Amniotic epithelial cell (primary cell): ENCODE measurements at regions not wholly inside any gene's neighbourhood (a gene's known extent, or its start where the extent isn't known, plus 50 kb on each side); places are given as distances from the start of the nearest gene placed in this dataset.
"Not testable (repeated sequence)": the region's sequence is repeated elsewhere in the genome, so short reads cannot be mapped to it uniquely, and the experiment has no call there.

Experiments
- DNase-seq: peaks from one replicate; pipeline ENCODE4 v3.0.0-alpha.2; 2010; ENCODE audit warnings: low read depth

DNA sequence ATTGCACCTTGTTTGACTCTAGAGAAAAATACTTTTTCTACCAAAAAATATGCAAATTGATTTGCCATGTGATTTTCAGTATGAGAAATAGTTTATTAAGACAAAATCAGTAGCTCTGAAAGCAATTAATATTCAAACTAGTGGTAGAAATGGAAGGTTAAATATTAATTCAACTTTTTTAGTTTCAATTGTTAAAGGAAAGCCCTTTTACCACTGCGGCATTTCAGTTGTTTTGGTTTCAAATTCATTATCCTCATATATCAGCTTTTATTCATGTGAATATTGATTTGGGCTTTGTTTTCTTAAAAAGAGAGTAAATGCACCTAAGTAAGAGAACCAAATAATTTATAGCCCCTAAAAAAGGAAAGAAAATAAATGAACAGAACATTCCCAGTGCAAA lies 660.6 kb upstream of the CHD1 start:
- no peak for DNase-seq

DNA sequence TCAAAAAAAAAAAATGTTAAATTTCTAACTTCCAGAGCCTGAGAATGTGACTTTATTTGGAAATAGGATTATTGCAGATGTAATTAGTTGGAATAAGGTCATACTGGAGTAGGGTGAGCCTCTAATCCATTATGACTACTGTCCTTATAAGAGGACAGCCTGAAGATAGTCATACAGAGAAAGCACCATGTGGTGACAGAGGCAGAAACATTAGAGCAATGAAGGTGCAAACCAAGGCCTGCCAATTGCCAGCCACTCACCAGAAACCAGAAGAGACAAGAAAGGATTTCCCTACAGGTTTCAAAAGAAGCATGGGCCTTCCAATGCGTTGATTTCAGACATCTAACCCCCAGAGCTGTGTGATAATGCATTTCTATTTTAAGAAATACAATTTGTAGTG lies 659.2 kb upstream of the CHD1 start:
- DNase-seq, result no peak

DNA sequence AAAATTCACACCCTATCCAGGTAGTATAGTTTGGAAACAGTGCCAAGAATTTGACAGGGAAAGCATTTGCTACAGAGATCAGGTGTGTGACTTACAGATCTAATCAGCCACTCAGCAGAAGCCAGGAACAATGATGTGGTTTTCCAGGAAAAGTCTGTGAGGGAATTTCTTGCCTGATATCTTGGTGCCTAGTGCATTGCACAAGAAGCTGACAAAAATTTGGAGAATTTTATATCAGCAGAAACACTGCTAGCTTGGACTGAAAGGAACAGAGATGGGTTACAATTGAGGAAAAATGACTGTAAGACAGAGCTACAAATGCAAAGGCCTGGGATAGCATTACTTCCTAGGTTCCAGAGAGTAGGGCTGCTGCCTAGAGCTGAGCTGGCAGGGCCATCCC lies 658.1 kb upstream of the CHD1 start:
- peak; percentile 32 for DNase-seq

DNA sequence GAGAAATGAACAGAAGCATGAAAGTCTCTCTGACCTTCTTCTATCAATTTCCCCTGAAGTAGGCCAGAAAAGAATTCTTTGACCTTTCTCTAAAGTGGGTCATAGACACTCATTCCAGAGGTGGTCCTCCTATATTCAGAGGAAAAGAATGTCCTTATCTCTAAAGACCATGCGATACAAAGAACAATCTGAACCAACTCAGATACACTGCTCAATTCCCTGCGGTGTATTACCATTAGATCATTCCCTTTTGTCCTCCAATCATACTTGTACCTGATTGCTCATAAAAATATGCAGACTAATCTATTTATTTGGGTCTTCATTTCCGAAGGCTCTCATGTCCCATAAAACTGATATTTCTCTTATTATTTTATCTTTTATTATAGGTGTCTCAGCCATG lies 652.4 kb upstream of the CHD1 start:
- DNase-seq, result not testable (repeated sequence)

DNA sequence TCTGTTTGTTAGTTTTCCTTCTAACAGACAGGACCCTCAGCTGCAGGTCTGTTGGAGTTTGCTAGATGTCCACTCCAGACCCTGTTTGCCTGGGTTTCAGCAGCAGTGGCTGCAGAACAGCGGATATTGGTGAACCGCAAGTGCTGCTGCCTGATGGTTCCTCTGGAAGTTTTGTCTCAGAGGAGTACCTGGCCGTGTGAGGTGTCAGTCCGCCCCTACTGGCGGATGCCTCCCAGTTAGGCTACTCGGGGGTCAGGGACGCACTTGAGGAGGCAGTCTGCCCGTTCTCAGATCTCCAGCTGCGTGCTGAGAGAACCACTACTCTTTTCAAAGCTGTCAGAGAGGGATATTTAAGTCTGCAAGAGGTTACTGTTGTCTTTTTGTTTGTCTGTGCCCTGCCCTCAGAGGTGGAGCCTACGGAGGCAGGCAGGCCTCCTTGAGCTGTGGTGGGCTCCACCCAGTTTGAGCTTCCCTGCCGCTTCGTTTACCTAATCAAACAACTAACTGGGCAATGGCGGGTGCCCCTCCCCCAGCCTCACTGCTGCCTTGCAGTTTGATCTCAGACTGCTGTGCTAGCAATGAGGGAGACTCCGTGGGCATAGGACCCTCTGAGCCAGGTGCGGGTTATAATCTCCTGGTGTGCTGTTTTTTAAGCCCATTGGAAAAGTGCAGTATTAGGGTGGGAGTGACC lies 634.3 kb upstream of the CHD1 start:
- not testable (repeated sequence) for DNase-seq

DNA sequence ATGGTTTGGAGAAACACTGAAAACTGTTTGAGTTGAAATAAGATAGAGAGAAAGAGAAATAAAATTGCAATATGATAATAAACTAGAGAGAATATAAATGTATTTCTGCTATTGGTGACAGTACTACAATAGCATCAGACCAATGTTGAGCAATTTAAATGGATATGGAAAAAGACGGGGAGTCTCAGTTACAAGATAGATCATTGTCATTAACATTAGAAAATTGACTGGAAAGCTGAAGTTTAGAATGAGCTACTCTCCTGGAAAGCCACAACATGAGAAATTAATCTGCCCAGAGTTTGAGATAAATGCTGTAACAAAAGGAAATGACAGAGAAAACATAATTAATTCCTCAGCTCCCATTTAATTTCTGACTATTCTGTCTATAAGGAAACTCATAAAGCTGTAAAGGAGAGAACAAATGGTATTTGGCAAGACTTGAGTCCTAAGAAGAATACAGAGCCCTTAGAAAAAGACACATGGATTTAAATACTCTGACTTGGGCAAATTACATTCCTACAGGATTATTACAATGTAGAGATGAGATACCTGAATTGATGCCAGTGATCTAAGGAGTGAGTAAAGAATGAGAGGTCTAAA lies 624.5 kb upstream of the CHD1 start:
- DNase-seq, result no peak

DNA sequence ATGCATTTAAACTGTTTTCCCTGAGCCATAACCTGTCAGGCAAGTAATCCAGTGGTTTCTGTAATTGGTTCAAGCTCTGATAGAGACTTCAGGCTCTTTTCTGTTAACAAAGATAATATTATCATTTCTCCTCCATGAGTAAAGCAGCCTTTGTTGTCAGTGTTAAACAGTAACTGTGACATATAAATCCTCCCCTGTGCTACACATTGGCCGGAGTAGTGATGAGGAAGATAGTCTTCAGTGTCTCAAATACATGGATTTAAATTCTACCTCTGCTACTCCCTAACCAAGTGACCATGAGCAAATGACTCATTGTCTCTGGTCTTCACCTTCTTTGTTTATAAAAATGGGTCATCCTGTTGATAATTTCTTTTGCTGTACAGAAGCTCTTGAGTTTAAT lies 615.5 kb upstream of the CHD1 start:
- DNase-seq, result peak; percentile 8

DNA sequence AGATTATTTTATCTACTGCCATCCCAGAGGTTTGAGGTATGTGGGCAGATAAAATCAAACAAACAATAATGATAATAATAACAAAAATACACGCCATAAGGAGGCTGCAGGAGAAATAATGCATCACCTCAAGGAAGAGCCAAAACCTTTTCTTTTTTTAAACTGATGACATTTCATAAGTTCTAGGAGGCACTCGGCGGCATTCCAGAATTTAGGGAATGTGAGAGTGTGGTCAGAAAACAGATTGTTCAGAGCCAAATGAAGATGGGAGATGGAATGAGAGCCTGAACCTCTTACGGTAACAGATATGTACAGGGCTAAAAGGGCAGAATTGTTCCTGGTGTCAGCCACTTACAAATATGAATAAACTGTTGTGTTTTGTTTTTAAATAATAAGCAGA lies 615.0 kb upstream of the CHD1 start:
- peak; percentile 64 for DNase-seq

DNA sequence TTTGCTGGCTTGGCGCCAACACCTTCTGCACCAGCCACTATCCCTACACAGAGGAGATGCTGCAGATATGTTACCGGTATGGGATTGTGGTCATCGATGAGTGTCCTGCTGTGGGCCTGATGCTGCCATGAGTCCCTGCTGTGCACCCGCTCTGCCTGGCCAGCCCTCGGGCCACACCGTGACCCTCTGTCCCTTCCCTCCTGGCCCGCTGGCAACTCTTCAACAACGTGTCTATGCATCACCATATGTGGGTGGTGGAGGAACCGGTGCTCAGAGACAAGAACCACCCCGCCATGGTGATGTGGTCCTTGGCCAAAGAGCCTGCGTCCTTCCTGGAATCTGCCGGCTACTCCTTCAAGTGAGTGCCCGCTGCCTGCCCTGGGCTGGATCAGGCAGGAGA lies 605.4 kb upstream of the CHD1 start:
- not testable (repeated sequence) for DNase-seq

DNA sequence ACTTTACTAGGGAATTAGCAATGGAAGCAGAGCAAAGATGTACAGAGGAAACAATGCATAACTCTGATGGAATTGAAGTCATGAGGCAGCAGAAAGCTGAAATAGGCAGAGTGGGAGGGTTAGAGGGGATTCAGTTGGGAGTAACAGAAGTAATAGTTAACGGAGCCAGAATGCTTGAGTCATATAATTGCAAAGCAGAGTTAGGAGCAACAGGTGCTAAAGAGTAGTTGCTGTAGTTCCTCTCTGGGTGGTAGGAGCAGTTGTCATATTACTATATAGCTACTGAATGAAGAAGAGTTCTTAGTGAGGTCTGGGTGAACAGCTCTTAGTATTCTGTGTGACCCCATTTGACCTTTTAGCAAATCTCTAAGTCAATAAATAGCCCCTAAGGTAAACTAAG lies 592.9 kb upstream of the CHD1 start:
- DNase-seq, result not testable (repeated sequence)

DNA sequence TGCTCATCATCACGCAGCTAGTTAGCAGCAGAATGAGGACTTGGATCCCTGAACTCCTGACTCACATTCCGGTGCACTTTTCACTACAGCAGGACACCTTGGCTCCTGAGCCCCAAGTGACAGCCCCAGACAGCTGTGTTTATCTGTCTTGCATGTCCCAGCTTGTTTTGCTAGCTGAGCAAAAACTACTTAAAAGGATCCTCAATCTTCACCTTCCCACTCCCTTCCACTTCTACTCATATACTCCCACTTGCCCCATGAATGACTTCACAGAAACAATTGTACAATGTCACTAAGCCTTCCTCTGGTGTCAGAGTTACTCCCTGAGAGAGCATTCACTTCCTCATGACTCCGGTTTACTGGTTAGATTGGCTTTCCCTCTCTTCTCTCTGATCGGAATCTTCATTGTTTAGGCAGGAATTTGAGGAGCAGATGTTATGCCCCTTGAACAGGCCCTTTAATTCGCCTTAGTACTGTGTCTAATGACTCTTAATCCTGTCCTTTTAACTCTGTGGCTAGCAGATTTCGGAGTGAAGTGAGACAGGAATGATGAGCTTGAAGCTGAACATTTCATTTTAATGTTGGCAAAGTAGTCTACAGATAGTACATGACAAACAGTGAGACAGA lies 587.2 kb upstream of the CHD1 start:
- not testable (repeated sequence) for DNase-seq

DNA sequence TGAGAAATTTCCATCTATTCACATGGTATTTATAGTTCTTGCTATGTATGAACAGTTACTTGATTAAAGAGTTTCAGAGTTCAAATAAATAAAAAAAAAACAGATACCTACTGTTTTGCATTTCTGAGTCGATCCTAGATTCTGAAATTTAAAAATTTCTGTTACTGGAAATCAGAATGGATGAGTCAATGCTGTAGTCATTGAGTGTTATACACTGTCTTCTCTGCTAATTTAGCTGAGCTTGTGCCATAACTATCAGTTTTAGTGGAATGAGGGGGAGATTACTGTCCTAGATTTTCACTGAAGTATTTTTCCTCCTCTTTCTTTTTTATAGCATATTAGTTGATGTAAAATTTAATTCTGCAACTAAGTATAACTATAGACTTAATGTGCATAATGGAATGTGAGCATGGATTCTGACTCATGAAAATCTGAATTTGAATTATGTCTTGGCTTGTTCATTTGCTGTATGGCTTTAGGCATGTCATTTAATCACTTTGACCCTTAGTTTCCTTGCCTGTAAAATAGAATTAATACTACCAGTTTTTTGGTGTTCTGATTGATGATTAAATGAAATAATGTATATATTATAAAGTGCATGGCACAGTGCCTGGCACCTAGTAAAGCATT lies 581.5 kb upstream of the CHD1 start:
- not testable (repeated sequence) for DNase-seq

DNA sequence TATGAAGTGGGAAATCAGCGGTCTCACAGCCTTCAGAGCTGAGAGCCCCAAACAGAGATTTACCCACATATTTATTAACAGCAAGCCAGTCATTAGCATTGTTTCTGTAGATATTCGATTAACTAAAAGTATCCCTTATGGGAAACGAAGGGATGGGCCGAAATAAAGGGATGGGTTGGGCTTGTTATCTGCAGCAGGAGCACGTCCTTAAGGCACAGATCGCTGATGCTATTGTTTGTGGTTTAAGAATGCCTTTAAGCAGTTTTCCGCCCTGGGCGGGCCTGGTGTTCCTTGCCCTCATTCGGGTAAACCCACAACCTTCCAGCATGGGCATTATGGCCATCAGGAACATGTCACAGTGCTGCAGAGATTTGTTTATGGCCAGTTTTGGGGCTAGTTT lies 580.3 kb upstream of the CHD1 start:
- DNase-seq, result not testable (repeated sequence)

DNA sequence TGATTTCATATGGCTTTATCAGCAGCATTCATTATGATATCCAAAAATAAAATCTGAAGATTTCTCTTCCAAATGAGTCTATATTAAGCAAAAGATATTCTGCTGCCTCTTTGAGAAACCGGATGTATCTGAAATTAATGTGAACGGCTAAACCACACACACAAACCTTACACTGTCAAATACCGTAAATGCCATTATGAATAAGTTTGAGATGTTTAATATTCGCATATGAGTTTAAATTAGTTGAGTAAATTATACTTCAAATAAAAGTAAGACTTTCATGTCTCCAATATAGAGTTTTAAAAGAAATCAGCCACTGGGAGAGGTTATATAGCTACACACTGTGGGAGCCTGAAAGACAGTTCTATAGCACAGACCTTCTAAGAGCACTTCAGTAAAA lies 566.6 kb upstream of the CHD1 start:
- not testable (repeated sequence) for DNase-seq

DNA sequence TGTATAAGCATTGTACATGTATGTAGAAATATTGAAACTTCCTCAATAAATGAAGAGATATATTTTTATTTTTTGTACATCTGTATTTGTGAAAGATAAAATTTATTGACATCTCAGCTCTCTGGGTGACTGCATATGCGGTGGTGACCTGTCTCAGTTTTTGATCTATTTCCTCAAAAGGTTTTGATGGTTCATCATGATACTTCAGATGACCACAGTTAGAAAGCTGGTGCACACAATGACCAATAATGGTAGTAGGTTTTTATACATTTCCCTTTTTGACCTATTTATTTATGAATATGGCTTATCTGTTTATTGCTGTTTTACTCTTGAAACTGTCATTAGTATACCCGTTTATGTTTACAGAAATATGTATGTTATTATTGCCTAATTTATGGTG lies 549.6 kb upstream of the CHD1 start:
- DNase-seq, result not testable (repeated sequence)

DNA sequence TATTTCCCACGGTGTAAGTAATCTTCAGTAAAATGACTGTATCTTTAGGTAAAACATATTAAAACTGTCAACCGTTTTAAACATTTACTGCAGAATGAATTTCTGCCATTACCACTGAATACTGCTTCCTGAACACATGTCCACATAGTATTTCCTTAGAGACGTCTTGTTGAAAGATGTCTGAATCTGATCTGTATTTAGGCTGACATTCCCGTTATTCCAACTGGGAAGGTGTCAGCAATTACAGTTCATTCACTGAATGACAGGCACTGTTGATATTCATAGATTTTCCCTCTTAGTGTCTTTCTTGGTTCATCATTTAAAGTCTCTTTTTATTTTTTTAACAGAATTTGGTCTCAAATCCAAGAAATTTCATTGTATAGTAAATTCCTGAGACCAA lies 544.5 kb upstream of the CHD1 start:
- DNase-seq, result not testable (repeated sequence)

DNA sequence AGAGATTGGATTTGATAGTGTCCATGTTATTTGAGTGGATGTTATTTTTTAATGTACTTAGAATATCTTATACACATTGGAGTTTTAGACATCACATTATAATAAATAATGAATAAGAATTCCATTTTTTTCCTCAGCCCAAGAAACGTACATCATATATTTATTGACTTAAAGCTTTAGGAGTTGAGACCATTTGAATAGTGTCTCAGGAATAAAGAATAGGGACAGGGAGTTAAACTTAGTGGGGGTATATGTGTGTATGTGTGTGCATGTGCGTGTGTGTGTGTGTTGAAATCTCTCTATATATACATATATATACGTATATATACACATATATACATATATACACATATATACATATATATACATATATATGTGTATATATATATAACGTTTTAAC lies 542.9 kb upstream of the CHD1 start:
- DNase-seq, result not testable (repeated sequence)

DNA sequence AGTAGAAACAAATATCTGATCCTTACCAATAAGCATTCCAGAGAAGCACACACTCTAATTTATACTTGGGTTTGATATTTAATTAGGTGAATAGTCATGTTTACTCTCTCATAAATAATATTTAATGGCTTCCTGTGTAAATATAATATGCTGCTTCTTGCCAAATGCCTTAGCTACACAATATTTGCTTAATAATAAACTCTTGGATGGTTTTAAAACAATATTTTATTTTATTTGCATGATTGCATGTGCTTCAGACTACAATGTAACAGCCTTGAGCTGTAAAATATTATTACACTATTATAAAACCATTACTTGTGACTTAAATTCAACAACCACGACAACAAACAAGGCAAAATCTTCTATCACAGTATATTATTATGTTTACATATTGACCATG lies 542.4 kb upstream of the CHD1 start:
- not testable (repeated sequence) for DNase-seq

DNA sequence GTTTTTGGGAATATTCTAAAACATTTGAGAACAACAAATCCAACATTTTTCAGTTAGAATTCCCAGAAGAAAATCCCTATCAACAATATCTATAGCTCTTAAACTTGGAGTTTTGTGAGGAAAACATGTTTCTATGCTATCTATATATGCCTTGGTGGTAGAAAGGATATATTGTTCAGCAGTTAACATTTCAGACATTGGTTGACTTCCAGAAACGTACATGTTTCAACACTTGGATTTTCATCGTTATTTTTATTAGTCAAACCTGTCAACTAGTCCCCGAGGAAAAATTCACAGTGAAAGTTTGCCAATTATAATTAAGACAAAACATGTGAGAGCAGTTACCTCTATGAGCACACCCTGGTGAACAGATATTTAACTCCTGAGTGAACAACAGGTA lies 541.8 kb upstream of the CHD1 start:
- not testable (repeated sequence) for DNase-seq

DNA sequence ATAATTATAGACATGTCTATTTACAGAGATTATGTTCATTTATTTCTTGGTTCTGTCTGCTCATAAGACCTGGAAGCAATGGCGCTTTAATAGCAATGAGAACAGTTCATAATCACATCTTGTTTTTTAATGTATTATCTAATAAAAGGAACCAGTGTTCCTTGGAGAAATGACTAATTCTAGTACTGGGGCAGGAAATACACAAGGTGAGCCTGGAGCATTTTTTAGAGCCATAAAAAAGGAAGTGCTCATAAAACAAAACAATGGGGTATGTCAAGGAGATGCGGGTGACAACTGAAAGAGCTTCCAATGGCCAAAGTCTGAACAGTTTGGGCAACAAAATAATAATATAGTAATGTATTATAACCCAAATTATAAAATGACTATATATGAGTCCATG lies 531.9 kb upstream of the CHD1 start:
- DNase-seq, result no peak

DNA sequence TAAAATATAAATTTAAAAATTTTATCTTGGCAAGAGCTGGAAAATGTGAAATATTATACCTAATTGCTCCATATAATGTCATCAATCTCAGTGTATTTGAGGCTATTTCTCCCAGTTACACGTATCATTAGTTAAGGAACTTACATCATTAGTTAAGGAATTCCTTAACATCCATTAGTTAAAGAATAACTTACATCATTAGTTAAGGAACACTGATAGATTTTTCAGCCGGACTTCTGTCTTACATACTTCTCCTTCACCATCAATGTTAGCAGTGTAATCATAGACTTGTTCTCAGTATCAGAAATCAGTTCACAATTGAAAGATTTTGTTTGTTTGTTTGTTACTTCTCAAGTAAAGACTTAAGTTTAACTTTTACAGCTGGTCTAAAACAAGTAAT lies 524.4 kb upstream of the CHD1 start:
- no peak for DNase-seq

DNA sequence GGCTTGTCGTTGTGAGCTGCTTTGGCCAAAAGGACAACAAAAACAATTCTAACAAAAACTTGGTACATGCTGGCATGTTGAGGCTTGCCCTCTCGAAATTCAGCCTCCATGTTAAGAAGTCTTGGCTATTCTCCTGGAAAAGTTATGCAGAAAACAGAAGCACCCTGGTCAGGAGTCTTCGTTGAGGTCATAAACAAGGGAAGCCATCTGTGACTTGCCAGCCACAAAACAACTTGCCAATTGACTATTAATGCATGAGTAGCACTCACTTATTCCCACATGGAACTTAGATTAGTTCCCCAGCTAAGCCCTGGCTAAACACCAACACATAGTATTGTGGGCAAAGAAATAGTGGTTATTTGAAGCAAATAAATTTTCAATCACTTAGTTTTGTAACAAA lies 521.0 kb upstream of the CHD1 start:
- DNase-seq, result no peak

DNA sequence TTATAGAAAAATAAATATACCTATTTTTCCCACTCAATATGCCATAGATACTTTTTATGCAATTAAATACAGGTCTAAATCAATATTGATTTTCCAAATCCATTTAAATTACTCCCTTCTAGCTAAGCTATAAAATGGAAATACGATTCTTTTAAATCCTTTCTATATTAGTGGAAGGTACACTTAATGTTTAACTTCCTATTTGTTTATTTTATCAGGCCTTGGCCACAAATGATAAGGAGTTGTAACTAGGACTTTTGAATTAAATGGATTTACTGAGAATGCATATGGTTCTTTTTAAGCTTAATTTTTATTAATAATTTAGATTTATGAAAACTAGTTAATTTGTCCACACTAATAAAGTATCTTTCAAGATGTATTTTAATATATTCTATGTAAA lies 517.0 kb upstream of the CHD1 start:
- no peak for DNase-seq
